Fibroblast of mammary gland (primary cell): ENCODE measurements at regions not wholly inside any gene's neighbourhood (a gene's known extent, or its start where the extent isn't known, plus 50 kb on each side); places are given as distances from the start of the nearest gene placed in this dataset.

Source experiments
- DNase-seq: peaks from one replicate; pipeline ENCODE4 v3.0.0-alpha.2; 2010; ENCODE audit warnings: low read depth
- H3K4me3 ChIP-seq: 2 replicates; pipeline ENCODE4 v1.5.1; 2011; ENCODE audit warnings: low read depth, mild to moderate bottlenecking, low read length, moderate library complexity; ENCODE audit not compliant: control insufficient read depth
- TF ChIP-seq, protein P1 (sequence below): conservative IDR thresholded peaks from 2 replicates; pipeline ENCODE4 v1.5.1; 2011; ENCODE audit warnings: low read depth, low read length, inconsistent platforms; ENCODE audit not compliant: control insufficient read depth, insufficient read depth

DNA sequence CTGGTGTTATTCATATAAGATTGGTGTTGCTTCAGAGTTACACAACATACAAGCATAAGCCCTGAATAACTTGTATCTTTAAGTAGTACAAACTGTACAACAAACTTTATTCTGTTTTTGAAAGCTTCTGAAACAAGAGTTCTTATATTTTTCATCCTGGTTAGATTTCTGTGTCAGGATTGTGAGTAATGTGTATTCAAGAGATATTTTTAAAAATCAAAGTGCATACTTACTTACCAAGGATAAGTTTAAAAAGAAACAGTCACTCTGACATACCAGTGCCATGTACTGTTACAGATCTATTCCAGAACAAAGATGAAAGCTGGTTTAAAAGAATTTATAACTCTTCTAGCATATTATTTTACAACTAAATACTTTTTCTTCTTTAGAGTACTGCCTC lies 755.1 kb downstream of the ZPLD1 start:
- no peak overlapping the region for H3K4me3 ChIP-seq
- TF ChIP-seq, protein P1, sequence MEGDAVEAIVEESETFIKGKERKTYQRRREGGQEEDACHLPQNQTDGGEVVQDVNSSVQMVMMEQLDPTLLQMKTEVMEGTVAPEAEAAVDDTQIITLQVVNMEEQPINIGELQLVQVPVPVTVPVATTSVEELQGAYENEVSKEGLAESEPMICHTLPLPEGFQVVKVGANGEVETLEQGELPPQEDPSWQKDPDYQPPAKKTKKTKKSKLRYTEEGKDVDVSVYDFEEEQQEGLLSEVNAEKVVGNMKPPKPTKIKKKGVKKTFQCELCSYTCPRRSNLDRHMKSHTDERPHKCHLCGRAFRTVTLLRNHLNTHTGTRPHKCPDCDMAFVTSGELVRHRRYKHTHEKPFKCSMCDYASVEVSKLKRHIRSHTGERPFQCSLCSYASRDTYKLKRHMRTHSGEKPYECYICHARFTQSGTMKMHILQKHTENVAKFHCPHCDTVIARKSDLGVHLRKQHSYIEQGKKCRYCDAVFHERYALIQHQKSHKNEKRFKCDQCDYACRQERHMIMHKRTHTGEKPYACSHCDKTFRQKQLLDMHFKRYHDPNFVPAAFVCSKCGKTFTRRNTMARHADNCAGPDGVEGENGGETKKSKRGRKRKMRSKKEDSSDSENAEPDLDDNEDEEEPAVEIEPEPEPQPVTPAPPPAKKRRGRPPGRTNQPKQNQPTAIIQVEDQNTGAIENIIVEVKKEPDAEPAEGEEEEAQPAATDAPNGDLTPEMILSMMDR, result no peak
- no peak for DNase-seq

DNA sequence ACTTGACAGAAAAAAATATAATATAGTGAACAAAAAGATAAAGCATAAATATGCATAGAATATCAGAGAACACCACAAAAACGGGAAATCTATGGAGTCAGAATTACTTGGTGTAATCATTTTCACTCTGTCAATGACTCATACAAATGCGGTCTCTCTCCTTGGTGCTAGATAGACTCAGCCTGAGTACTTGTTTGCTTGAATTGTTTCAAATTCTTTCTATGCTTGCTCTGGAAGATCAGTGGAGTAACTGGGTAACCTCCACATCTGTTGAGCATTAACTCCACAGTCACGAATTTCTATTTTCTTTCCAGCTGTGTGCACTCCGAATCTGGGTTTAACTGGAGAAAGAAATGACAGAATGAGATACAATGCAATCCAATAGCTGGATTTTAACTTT lies 760.4 kb downstream of the ZPLD1 start:
- TF ChIP-seq, protein P1, result no peak
- DNase-seq, result peak; percentile 0
- no peak overlapping the region for H3K4me3 ChIP-seq

DNA sequence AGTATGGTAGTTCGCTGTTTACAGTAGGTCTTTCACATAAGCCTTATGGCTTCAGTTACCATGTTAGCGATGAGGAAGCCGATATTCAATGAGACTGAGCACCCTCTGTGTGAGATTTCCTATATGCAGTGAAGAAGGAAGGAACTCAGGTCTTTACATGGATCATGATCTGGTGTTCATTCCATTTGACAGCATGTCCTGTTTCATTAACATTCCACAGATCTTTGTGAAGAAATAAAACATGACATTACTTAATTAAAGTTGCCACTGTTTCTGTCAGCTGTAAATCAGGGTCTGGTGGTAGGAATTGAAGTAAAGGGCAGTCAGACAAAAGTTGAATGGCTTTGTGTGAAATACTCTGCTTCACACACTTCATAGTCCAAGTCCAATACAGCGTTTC lies 768.6 kb downstream of the ZPLD1 start:
- H3K4me3 ChIP-seq, result no peak overlapping the region
- no peak for DNase-seq
- TF ChIP-seq, protein P1, result no peak

DNA sequence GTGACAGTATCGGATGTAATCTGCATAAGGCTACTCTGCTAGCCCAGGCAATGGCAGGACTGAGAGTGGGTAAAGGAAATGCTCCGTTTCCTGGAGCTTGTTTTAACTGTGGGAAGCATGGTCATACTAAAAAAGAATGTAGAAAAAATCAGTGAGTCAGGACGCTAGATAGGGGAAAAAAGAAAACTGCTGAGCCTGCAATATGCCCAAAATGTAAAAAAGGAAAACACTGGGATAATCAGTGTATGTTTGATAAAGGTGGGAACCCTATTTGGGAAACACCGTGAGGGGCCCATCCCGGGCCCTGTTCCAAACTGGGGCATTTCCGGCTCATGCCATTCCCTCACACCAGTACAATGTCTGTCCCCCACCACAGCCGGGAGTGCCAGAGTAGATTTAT lies 775.8 kb downstream of the ZPLD1 start:
- no peak for DNase-seq
- H3K4me3 ChIP-seq, result no peak overlapping the region
- TF ChIP-seq, protein P1, result no peak

DNA sequence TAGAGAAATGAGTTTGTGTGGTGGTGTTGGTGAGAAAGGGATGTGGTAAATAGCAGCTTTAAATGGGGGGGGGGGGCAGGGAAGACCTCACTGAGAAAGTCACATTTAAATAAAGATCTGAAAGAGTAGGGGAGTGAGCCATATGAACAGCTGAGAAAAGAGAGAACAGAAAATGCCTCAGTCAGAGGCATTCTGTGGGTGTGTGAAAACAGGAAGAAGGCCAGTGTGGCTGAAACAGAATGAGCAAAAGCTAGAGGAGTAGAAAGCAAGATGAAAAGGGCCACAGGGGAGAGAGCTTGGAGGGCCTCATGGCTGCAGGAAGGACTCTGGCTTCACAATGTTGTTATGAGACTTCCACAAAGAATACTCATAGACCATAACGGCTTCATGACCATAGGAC lies 783.3 kb downstream of the ZPLD1 start:
- TF ChIP-seq, protein P1, result no peak
- no peak overlapping the region for H3K4me3 ChIP-seq
- DNase-seq, result no peak

DNA sequence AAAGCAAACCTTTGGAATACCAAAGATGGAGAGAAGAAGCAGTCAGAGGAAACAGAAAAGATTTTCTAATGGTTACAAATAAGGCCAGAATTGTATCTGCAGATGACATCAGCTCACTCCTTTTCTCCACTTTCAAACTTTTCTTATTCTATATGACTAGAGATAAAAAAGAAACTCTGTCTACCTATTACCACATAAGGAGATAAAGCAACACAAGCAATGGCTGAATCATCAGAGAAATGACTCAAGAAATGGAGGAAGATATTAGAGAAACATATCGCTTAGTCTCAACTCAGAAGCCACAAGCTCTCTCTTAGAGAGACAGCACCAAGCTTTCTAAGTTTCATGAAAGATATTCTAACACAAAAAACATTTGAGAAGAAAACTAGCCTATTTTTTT lies 784.0 kb downstream of the ZPLD1 start:
- H3K4me3 ChIP-seq, result no peak overlapping the region
- TF ChIP-seq, protein P1, result no peak
- DNase-seq, result no peak

DNA sequence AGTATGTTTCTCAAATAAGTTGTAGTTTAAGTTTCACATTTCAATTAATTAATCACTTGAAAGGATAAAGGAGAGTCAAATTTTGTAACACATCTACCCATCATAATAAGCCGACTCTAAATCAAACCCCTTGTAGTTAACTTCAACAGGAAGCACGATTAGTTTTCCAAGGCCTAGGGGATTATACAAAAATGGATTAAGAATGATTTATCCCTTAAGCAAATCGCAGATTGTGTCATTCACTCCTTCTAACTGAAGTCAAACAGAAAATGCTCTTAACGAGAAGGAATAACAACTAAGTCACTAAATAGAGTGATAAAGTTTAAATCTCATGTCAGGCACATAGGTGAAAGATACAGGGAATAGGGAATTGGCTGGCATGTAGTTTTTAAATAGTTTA lies 792.8 kb downstream of the ZPLD1 start:
- DNase-seq, result no peak
- no peak overlapping the region for H3K4me3 ChIP-seq
- TF ChIP-seq, protein P1, result no peak
